Naive thymus-derived CD8-positive, alpha-beta T cell (primary cell): ENCODE measurements at regions not wholly inside any gene's neighbourhood (a gene's known extent, or its start where the extent isn't known, plus 50 kb on each side); places are given as distances from the start of the nearest gene placed in this dataset.
"Not testable (repeated sequence)": the region's sequence is repeated elsewhere in the genome, so short reads cannot be mapped to it uniquely, and the experiment has no call there.

Source experiments
- ATAC-seq, 2 donors: fragments of 150-1000 bp; cut with Tn5 transposase in 1 of 2; sonication (Bioruptor Pico), chemical (Tn5 transposase) in 1 of 2; 1 replicate in 1 of 2; 2 replicates in 1 of 2; pipeline ENCODE4 v1.10.0; 2021; ENCODE audit warnings: mild to moderate bottlenecking in 2 of 2, moderate library complexity in 2 of 2
- POLR2A ChIA-PET: fragments of 350-600 bp; sonication (Branson Sonifier 250); formaldehyde crosslinking; loops from one replicate; lab custom pipeline; 2021; ENCODE audit warnings: antibody characterized with exemption; lab: Charles Lee
- DNase-seq, 10 donors: peaks; one replicate each; pipeline versions ENCODE4 v3.0.0 to v3.0.0-alpha.2; 2020 to 2022
- H3K27ac Mint-ChIP-seq, 10 donors: one replicate each; pipeline ENCODE4 v1.8.0; 2020 to 2022; ENCODE audit warnings: mild to moderate bottlenecking in 10 of 10, mixed read lengths in 10 of 10, moderate library complexity in 4 of 10, inconsistent platforms in 1 of 10
- H3K27me3 Mint-ChIP-seq, 5 donors: one replicate each; pipeline ENCODE4 v1.8.0; 2021 to 2022; ENCODE audit warnings: mixed read lengths in 5 of 5
- H3K36me3 Mint-ChIP-seq, 3 donors: one replicate each; pipeline ENCODE4 v1.8.0; 2020 to 2022; ENCODE audit warnings: mixed read lengths in 3 of 3, mild to moderate bottlenecking in 2 of 3, inconsistent platforms in 1 of 3
- H3K4me1 Mint-ChIP-seq, 4 donors: one replicate each; pipeline ENCODE4 v1.8.0; 2021 to 2022; ENCODE audit warnings: mixed read lengths in 4 of 4
- H3K4me3 Mint-ChIP-seq, 10 donors: one replicate each; pipeline ENCODE4 v1.8.0; 2020 to 2022; ENCODE audit warnings: mild to moderate bottlenecking in 10 of 10, mixed read lengths in 10 of 10, moderate library complexity in 6 of 10, inconsistent platforms in 1 of 10
- H3K9me3 Mint-ChIP-seq, 9 donors: one replicate each; pipeline ENCODE4 v1.8.0; 2020 to 2022; ENCODE audit warnings: mixed read lengths in 9 of 9, mild to moderate bottlenecking in 3 of 9, inconsistent platforms in 1 of 9, moderate library complexity in 1 of 9

GRCh38 chr20:30518906-30519305 is 738.6 kb upstream of the DEFB115 start:
- H3K4me1 Mint-ChIP-seq, DNase-seq, H3K36me3 Mint-ChIP-seq, ATAC-seq, H3K4me3 Mint-ChIP-seq, POLR2A ChIA-PET, H3K27ac Mint-ChIP-seq: not testable (repeated sequence)
- Mint-ChIP-seq H3K9me3 (peaks cover 0 to 29% (median 11%) of the 10 kb centered on the region in 9 donors), H3K27me3 (peaks cover 0 to 11% (median 0%) of the 10 kb centered on the region in 5 donors)

DNA sequence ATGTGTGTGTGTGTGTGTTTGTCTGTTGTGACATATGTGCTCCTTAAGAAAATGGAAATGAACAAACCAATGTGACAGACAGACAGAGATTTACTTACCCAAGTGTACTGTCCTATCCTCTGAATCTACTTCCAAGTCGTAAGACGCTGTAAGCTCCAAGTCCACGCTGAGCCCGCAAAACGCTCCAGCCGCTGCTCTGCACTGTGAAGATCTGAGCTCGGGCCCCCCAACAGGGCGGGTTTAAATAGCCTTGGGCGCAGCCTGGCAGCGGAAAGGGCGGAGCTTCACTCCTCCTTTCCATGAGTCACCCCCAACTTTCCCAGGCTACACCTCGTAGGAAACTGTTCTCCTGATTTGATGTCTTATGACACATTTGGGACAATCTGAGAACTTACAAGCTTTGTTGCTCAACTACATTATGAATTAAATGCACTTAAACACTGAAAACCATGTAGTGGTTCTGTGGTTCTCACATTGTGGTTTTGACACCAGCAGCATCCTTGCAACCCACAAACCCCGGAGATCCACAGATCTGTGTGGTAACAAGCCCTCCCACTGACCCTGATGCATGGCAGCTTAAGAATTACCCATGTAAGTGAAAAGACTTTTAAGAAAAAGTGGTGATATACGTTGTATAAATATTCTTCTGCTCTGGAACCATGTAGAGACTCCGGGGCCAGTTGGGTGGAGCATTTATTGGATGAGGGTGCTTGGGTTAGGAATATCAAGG is 735.6 kb upstream of the DEFB115 start:
- H3K27me3 Mint-ChIP-seq, H3K4me1 Mint-ChIP-seq, H3K4me3 Mint-ChIP-seq, DNase-seq, POLR2A ChIA-PET, H3K27ac Mint-ChIP-seq, H3K36me3 Mint-ChIP-seq, ATAC-seq: not testable (repeated sequence)
- peaks cover 0 to 11% (median 3%) of the 10 kb centered on the region in 9 donors for H3K9me3 Mint-ChIP-seq

DNA sequence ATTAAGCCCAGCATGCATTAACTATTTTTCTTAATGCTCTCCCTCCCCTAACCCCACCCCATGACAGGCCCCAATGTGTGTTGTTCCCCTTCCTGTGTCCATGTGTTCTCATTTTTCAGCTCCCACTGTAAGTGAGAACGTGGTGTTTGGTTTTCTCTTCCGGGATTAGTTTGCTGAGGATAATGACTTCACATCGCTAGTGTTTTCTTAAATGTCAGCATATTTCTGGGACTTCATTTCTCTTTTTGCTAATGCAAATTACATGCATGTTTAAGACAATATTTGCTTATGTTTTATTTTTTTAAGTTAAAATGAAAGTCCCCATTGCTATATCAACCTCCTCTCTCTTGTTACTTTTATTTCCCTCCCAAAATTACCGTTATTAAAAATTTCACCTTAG is 733.3 kb upstream of the DEFB115 start:
- H3K36me3 Mint-ChIP-seq, H3K27ac Mint-ChIP-seq, POLR2A ChIA-PET, H3K4me1 Mint-ChIP-seq, DNase-seq, H3K4me3 Mint-ChIP-seq, H3K27me3 Mint-ChIP-seq, ATAC-seq: not testable (repeated sequence)
- H3K9me3 Mint-ChIP-seq, result peaks cover 0 to 21% (median 7%) of the 10 kb centered on the region in 9 donors

GRCh38 chr20:30524761-30525160 is 732.7 kb upstream of the DEFB115 start:
- H3K36me3 Mint-ChIP-seq, result peaks cover 0 to 13% (median 0%) of the 10 kb centered on the region in 3 donors
- H3K4me3 Mint-ChIP-seq, DNase-seq, H3K27ac Mint-ChIP-seq, ATAC-seq, H3K27me3 Mint-ChIP-seq, POLR2A ChIA-PET, H3K4me1 Mint-ChIP-seq: not testable (repeated sequence)
- peaks cover 0 to 21% (median 10%) of the 10 kb centered on the region in 9 donors for H3K9me3 Mint-ChIP-seq

DNA sequence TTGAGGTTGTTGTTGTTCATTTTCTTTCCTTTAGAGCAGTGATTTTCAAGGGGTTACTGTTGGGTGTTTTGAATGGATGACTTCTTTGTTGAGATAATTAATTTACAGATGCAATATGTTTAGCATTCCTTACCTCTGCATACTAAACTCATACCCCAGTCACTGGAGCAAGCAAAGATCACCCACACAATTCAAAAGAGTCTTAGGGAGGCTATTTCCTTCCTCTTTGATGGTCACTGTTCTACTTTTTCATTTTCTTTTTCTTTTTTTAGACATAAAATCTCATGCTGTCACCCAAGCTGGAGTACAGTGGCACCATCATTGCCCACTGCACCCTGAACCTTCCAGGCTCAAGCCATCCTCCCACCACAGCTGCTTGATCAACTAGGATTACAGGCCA is 723.8 kb upstream of the DEFB115 start:
- POLR2A ChIA-PET, DNase-seq, H3K4me1 Mint-ChIP-seq, H3K27ac Mint-ChIP-seq, ATAC-seq, H3K4me3 Mint-ChIP-seq, H3K36me3 Mint-ChIP-seq: not testable (repeated sequence)
- Mint-ChIP-seq H3K27me3 (peaks cover 0 to 11% (median 0%) of the 10 kb centered on the region in 5 donors), H3K9me3 (peaks cover 0 to 15% (median 7%) of the 10 kb centered on the region in 9 donors)

GRCh38 chr20:30537459-30537858 is 720.0 kb upstream of the DEFB115 start:
- not testable (repeated sequence) for DNase-seq

DNA sequence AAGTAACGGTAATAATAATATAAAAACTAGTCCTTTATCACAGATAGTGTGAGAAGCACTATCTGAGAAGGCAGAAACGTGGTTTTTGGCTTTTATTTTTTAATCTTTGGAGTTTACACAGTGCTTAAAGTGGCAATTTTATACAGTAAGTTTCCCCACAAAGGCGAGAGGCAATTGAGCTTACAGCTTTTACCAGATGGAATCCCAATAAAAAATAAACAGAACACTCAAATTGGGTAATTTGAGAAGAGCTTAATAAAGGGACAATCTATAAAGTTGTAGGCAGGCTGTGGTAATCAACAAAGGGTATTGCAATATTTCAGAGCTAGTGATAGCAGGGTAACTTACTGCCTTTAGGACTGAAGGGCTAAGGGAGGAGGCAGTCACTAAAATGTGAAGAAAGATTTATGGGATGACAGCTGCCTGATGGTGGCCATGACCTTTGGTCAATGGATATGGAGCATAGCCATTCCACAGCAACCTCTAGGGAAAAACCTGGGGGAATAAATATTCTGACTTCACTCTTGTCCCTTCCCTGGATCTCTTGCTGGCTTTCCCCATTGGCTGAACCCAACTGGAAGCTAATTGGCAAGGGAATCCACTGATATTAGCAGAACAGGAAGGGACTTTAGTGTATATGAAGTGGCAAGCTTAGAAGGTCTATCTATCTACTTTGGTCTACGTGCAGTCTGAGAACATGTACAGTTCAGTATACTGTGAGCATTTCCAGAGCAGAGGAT is 717.0 kb upstream of the DEFB115 start:
- H3K27ac Mint-ChIP-seq, POLR2A ChIA-PET, H3K36me3 Mint-ChIP-seq, H3K4me3 Mint-ChIP-seq, ATAC-seq, H3K4me1 Mint-ChIP-seq, DNase-seq: not testable (repeated sequence)
- H3K27me3 Mint-ChIP-seq, result peaks cover 0 to 13% (median 0%) of the 10 kb centered on the region in 5 donors
- peaks cover 0 to 24% (median 8%) of the 10 kb centered on the region in 9 donors for H3K9me3 Mint-ChIP-seq

More at GRCh38 chr20:30537459-30537858, 720.0 kb upstream of the DEFB115 start:
- ATAC-seq, H3K4me1 Mint-ChIP-seq, POLR2A ChIA-PET, H3K27ac Mint-ChIP-seq, H3K36me3 Mint-ChIP-seq: not testable (repeated sequence)
- peaks cover 0 to 14% (median 7%) of the 10 kb centered on the region in 9 donors for H3K9me3 Mint-ChIP-seq
- H3K4me3 Mint-ChIP-seq, result peak overlapping the region in 1 of 10 donors; percentile 15
- H3K27me3 Mint-ChIP-seq, result peaks cover 0 to 13% (median 0%) of the 10 kb centered on the region in 5 donors

DNA sequence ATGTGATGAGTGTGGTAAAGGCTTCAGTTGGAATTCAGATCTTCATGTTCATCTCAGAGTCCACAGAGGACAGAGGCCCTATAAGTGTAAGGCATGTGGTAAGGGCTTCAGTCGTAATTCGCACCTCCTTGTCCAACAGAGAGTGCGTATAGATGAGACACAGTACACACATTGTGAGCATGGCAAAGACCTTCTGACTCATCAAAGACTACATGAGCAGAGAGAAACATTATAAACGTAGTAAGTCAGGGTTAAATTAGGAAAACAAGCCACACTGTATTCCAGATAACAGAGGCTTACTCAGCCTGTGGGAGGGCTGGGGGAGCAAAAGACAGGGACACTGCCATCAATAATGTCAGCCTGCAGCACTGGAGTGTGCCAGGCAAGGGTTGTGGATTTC is 706.2 kb upstream of the DEFB115 start:
- peaks cover 0 to 40% (median 5%) of the 10 kb centered on the region in 9 donors for H3K9me3 Mint-ChIP-seq
- DNase-seq, ATAC-seq, H3K4me1 Mint-ChIP-seq, POLR2A ChIA-PET, H3K27me3 Mint-ChIP-seq, H3K27ac Mint-ChIP-seq, H3K36me3 Mint-ChIP-seq, H3K4me3 Mint-ChIP-seq: not testable (repeated sequence)

GRCh38 chr20:30556797-30557196 is 700.7 kb upstream of the DEFB115 start:
- ATAC-seq, H3K4me1 Mint-ChIP-seq, H3K4me3 Mint-ChIP-seq, H3K27me3 Mint-ChIP-seq, H3K27ac Mint-ChIP-seq, POLR2A ChIA-PET, H3K36me3 Mint-ChIP-seq, DNase-seq: not testable (repeated sequence)
- H3K9me3 Mint-ChIP-seq, result peaks cover 0 to 18% (median 5%) of the 10 kb centered on the region in 9 donors

DNA sequence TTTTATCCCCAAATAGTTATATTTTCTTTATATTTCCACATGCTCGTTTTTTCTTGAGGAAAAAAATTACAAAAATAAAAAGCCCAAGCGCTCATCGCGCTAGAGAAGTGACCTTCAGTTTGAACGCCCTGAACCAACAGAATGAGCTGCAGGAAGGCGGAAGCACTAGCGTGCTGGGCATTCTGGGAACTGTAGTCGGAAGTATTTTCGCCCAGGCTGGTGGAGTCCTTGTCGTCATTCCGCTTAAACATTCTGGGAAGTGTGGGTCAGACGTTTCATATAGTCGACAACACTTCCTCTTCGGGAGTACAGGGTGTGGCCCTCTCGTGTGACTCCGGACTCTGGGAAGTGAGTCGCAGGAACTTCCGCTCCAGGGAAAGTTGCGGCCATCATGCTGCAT is 692.4 kb upstream of the DEFB115 start:
- H3K9me3 Mint-ChIP-seq, result peaks cover 0 to 25% (median 1%) of the 10 kb centered on the region in 9 donors
- not testable (repeated sequence) for H3K27ac Mint-ChIP-seq, H3K4me3 Mint-ChIP-seq

GRCh38 chr20:30569867-30570266 is 687.6 kb upstream of the DEFB115 start:
- H3K27ac Mint-ChIP-seq, H3K27me3 Mint-ChIP-seq, H3K4me1 Mint-ChIP-seq, POLR2A ChIA-PET, H3K4me3 Mint-ChIP-seq, H3K9me3 Mint-ChIP-seq, H3K36me3 Mint-ChIP-seq, DNase-seq, ATAC-seq: not testable (repeated sequence)

More for the DNA sequence above, 692.4 kb upstream of the DEFB115 start:
- POLR2A ChIA-PET, H3K27me3 Mint-ChIP-seq, H3K36me3 Mint-ChIP-seq, H3K4me1 Mint-ChIP-seq, ATAC-seq, DNase-seq: not testable (repeated sequence)

DNA sequence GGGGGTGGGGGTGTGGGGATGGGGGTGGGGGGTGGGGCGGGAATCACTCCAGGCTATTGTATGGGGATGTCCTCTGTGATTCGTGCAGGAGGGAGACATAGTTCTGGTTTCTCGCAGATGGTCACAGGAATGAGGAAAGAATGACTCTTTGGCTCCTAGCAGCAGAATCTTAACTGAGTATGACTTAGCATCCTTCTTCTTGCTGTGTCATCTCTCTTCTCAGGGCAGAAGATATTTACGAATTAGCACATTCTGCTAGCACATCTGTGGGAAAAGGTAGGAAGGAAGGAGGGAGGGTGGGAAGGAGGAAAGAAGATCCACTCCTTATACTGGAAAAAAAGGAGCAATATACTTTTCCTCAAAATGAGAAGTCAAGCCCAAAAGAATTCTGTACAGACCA is 686.8 kb upstream of the DEFB115 start:
- H3K4me1 Mint-ChIP-seq, H3K27me3 Mint-ChIP-seq, H3K27ac Mint-ChIP-seq, H3K4me3 Mint-ChIP-seq, DNase-seq, POLR2A ChIA-PET, ATAC-seq, H3K9me3 Mint-ChIP-seq, H3K36me3 Mint-ChIP-seq: not testable (repeated sequence)

- ATAC-seq, H3K4me3 Mint-ChIP-seq, H3K27ac Mint-ChIP-seq, H3K36me3 Mint-ChIP-seq, H3K9me3 Mint-ChIP-seq, POLR2A ChIA-PET, DNase-seq, H3K27me3 Mint-ChIP-seq, H3K4me1 Mint-ChIP-seq: not testable (repeated sequence)
These were observed 683.1 kb upstream of the DEFB115 start for GRCh38 chr20:30574337-30574736.
